Osteoblast (primary cell): ENCODE measurements at regions not wholly inside any gene's neighbourhood (a gene's known extent, or its start where the extent isn't known, plus 50 kb on each side); places are given as distances from the start of the nearest gene placed in this dataset.

ENCODE experiments used
- DNase-seq: peaks from one replicate; pipeline ENCODE4 v3.0.0; 2011; ENCODE audit warnings: low spot score, mixed read lengths; ENCODE audit not compliant: insufficient read length; ENCODE audit errors: missing footprints
- H2AFZ ChIP-seq: 2 replicates; pipeline ENCODE4 v1.6.0; 2011; ENCODE audit warnings: mild to moderate bottlenecking, low read length
- H3K27ac ChIP-seq: 2 replicates; pipeline ENCODE4 v1.5.1; 2011; ENCODE audit warnings: mild to moderate bottlenecking, low read depth, low read length, moderate library complexity
- H3K27me3 ChIP-seq: 2 replicates; pipeline ENCODE4 v1.6.0; 2012; ENCODE audit warnings: mild to moderate bottlenecking, control low read depth, inconsistent platforms, low read length, moderate library complexity; ENCODE audit not compliant: insufficient read depth
- H3K36me3 ChIP-seq: 2 replicates; pipeline ENCODE4 v1.5.1; 2011; ENCODE audit warnings: mild to moderate bottlenecking, low read length, control low read depth, moderate library complexity; ENCODE audit not compliant: insufficient read depth
- H3K4me1 ChIP-seq: 2 replicates; pipeline ENCODE4 v1.5.1; 2011; ENCODE audit warnings: mild to moderate bottlenecking, low read length, control low read depth, moderate library complexity; ENCODE audit not compliant: insufficient read depth
- H3K4me2 ChIP-seq: 2 replicates; pipeline ENCODE4 v1.6.0; 2011; ENCODE audit warnings: mild to moderate bottlenecking, low read length; ENCODE audit not compliant: insufficient read depth
- H3K4me3 ChIP-seq: fragments of 200-600 bp; sonication (generic); 3 replicates; pipeline ENCODE4 v1.5.1; 2012; ENCODE audit warnings: mild to moderate bottlenecking, low read length, inconsistent platforms; ENCODE audit not compliant: insufficient read depth
- H3K79me2 ChIP-seq: 2 replicates; pipeline ENCODE4 v1.6.0; 2012; ENCODE audit warnings: mild to moderate bottlenecking, low read length, control low read depth, inconsistent platforms; ENCODE audit not compliant: insufficient read depth
- H3K9me3 ChIP-seq: 2 replicates; pipeline ENCODE4 v1.5.1; 2011; ENCODE audit warnings: low read depth, low read length, control low read depth
- H4K20me1 ChIP-seq: 2 replicates; pipeline ENCODE4 v1.6.0; 2012; ENCODE audit warnings: mild to moderate bottlenecking, low read length, control low read depth; ENCODE audit not compliant: insufficient read depth
- TF ChIP-seq, protein P1 (sequence below): IDR thresholded peaks from 2 replicates; pipeline ENCODE4 v1.5.1; 2011; ENCODE audit warnings: mild to moderate bottlenecking, low read depth, low read length, moderate library complexity; ENCODE audit errors: extremely low read depth

DNA sequence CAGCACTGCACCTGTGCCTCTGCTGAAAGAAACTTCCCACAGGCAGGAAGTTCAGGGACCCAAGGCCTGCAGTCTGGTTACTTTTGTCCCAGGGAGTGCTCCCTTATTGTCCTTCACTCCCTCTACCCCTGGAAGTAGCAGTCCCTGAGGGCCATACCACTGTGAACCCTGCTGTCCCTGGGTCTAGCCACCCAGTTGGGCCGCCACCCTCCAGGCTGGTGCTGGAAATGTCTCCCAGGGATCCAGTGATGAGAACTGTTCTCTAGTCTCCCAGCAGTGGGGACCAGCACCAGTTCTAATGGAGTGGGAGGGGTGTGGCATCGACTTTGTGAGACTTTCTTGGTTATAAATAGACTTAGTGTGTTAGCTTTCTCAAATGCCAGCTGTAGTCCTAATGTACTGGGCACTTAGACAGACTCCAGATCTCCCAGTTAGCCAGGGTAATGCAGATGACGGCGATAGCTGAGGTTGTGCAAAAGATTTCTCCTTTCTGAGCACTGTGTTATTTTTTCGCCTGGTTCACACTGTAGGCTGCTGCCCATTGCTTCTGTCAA lies 462.5 kb downstream of the CDH26 start:
- Histone ChIP-seq H3K36me3 (no peaks in the 10 kb centered on the region), H2AFZ (no peak overlapping the region), H3K4me1 (no peaks in the 10 kb centered on the region), H3K9me3 (no peaks in the 10 kb centered on the region), H3K79me2 (no peaks in the 10 kb centered on the region), H3K27me3 (no peaks in the 10 kb centered on the region), H3K27ac (no peak overlapping the region), H3K4me2 (no peak overlapping the region), H3K4me3 (no peak overlapping the region), H4K20me1 (no peaks in the 10 kb centered on the region)
- no peak for DNase-seq
- TF ChIP-seq, protein P1, sequence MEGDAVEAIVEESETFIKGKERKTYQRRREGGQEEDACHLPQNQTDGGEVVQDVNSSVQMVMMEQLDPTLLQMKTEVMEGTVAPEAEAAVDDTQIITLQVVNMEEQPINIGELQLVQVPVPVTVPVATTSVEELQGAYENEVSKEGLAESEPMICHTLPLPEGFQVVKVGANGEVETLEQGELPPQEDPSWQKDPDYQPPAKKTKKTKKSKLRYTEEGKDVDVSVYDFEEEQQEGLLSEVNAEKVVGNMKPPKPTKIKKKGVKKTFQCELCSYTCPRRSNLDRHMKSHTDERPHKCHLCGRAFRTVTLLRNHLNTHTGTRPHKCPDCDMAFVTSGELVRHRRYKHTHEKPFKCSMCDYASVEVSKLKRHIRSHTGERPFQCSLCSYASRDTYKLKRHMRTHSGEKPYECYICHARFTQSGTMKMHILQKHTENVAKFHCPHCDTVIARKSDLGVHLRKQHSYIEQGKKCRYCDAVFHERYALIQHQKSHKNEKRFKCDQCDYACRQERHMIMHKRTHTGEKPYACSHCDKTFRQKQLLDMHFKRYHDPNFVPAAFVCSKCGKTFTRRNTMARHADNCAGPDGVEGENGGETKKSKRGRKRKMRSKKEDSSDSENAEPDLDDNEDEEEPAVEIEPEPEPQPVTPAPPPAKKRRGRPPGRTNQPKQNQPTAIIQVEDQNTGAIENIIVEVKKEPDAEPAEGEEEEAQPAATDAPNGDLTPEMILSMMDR, result no peak

DNA sequence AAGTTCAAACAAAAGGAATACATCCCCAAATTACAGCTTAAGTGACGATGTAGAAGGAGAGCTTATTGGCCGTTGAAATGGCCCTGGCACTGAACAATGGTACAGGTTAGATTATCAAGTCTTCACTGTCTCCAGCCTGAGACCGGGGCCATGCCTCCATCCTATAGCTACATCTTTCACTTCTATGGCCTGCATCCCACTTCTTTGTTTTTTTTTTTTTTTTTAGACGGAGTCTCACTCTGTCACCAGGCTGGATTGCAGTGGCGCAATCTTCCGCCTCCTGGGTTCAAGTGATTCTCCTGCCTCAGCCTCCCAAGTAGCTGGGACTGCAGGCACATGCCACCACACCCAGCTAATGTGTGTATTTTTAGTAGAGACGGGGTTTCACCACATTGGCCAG lies 464.6 kb downstream of the CDH26 start:
- H3K4me2 ChIP-seq, result no peak overlapping the region
- TF ChIP-seq, protein P1, result no peak
- H3K4me3 ChIP-seq, result no peak overlapping the region
- H3K79me2 ChIP-seq, result no peaks in the 10 kb centered on the region
- H3K27ac ChIP-seq, result no peak overlapping the region
- no peaks in the 10 kb centered on the region for H3K9me3 ChIP-seq
- H3K36me3 ChIP-seq, result no peaks in the 10 kb centered on the region
- H4K20me1 ChIP-seq, result no peaks in the 10 kb centered on the region
- H2AFZ ChIP-seq, result no peak overlapping the region
- no peak for DNase-seq
- no peaks in the 10 kb centered on the region for H3K4me1 ChIP-seq
- H3K27me3 ChIP-seq, result no peaks in the 10 kb centered on the region

DNA sequence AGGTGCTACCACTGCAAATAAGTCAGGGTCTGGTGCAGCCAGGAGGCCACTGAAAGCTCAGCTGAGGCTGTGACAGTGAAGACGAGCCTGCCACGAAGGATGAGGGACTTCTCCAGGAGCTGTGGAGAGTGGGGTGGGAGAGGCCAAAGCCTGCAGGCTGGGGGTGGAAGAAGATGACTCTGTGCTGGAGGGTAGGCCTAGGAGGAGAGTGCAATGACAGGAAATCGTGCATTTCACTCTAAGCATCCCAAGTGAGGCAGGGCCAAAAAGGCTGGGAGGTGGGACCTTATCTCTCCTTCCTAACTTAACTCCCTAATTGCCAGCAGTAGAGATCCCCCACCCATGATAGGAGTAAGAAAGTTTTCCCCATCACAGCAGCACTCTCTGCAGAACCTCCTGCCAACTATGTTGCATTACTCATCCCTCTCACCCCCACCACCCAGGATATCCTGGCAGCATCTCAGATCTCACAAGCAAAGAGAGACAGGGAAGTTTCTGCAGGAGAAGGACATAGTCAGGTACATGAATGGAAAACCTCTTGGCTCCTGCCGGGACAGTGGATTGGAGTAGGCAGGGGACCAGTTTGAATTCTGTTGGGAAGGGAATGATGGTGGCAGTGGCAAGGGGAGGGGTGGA lies 466.2 kb downstream of the CDH26 start:
- H3K9me3 ChIP-seq, result no peaks in the 10 kb centered on the region
- no peaks in the 10 kb centered on the region for H3K4me1 ChIP-seq
- H3K36me3 ChIP-seq, result no peaks in the 10 kb centered on the region
- no peaks in the 10 kb centered on the region for H3K79me2 ChIP-seq
- TF ChIP-seq, protein P1, result no peak
- DNase-seq, result no peak
- no peaks in the 10 kb centered on the region for H3K27me3 ChIP-seq
- no peak overlapping the region for H3K4me3 ChIP-seq
- H3K27ac ChIP-seq, result no peak overlapping the region
- H4K20me1 ChIP-seq, result no peaks in the 10 kb centered on the region
- H3K4me2 ChIP-seq, result no peak overlapping the region
- H2AFZ ChIP-seq, result no peak overlapping the region

DNA sequence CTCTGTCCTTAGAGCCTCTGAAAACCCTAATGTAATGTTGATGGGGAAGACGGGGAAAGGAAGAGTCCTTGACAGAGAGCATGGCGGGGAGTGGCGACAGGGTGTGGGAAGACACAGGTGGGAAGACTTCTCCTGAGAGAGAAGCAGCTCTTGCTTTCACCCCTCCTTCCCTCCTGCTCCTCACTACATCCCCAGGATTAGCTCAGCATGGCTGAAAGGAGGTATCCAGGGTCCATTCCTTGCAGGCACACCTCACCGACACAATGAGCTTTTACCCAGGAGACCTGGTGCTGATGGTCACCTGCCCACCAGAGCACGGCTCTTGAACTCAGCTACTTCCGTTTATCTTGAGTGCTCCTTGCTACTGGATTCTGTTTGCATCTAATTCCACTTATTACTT lies 469.3 kb downstream of the CDH26 start:
- no peak overlapping the region for H3K4me2 ChIP-seq
- TF ChIP-seq, protein P1, result no peak
- no peaks in the 10 kb centered on the region for H3K4me1 ChIP-seq
- no peaks in the 10 kb centered on the region for H3K36me3 ChIP-seq
- no peak overlapping the region for H2AFZ ChIP-seq
- no peak overlapping the region for H3K4me3 ChIP-seq
- no peaks in the 10 kb centered on the region for H3K27me3 ChIP-seq
- H3K27ac ChIP-seq, result no peak overlapping the region
- no peaks in the 10 kb centered on the region for H3K9me3 ChIP-seq
- DNase-seq, result no peak
- H3K79me2 ChIP-seq, result no peaks in the 10 kb centered on the region
- no peaks in the 10 kb centered on the region for H4K20me1 ChIP-seq
